GM23338 (cell line): ENCODE measurements at regions not wholly inside any gene's neighbourhood (a gene's known extent, or its start where the extent isn't known, plus 50 kb on each side); places are given as distances from the start of the nearest gene placed in this dataset.

Source experiments
- ATAC-seq: fragments of 200-7000 bp; cut with Tn5 transposase; 3 replicates; pipeline ENCODE4 v1.9.1; 2020
- DNase-seq: peaks from one replicate; pipeline ENCODE4 v3.0.0-alpha.2; 2015; ENCODE audit warnings: low spot score
- H2AFZ ChIP-seq: fragments of 200-600 bp; sonication (generic); 2 replicates; pipeline ENCODE4 v1.8.0; 2016; ENCODE audit warnings: antibody characterized with exemption, mild to moderate bottlenecking, moderate library complexity
- H3F3A ChIP-seq: fragments of 200-600 bp; sonication (generic); replicated peaks from 2 replicates; pipeline ENCODE4 v1.8.0; 2017; ENCODE audit warnings: antibody characterized with exemption, mixed run types, low read depth
- H3K27ac ChIP-seq: fragments of 200-600 bp; sonication (generic); 2 replicates; pipeline ENCODE4 v1.6.1; 2016; ENCODE audit warnings: low read depth
- H3K27me3 ChIP-seq: fragments of 200-600 bp; sonication (generic); 2 replicates; pipeline ENCODE4 v1.8.0; 2016; ENCODE audit warnings: mild to moderate bottlenecking, mixed run types, moderate library complexity; ENCODE audit not compliant: insufficient read depth
- H3K36me3 ChIP-seq: fragments of 200-600 bp; sonication (generic); 2 replicates; pipeline ENCODE4 v1.8.0; 2016; ENCODE audit warnings: mild to moderate bottlenecking; ENCODE audit not compliant: insufficient read depth
- H3K4me1 ChIP-seq: fragments of 200-600 bp; sonication (generic); 2 replicates; pipeline ENCODE4 v1.8.0; 2016; ENCODE audit warnings: mild to moderate bottlenecking, moderate library complexity; ENCODE audit not compliant: insufficient read depth
- H3K4me2 ChIP-seq: fragments of 200-600 bp; sonication (generic); 2 replicates; pipeline ENCODE4 v1.7.1; 2017; ENCODE audit warnings: mixed run types
- H3K4me3 ChIP-seq: fragments of 200-600 bp; sonication (generic); 2 replicates; pipeline ENCODE4 v1.6.1; 2016; ENCODE audit warnings: mixed run types
- H3K79me2 ChIP-seq: fragments of 200-600 bp; sonication (generic); replicated peaks from 2 replicates; pipeline ENCODE4 v1.8.0; 2017; ENCODE audit warnings: mild to moderate bottlenecking; ENCODE audit not compliant: insufficient read depth
- H3K9me2 ChIP-seq: fragments of 200-600 bp; sonication (generic); 2 replicates; pipeline ENCODE4 v1.8.0; 2017; ENCODE audit not compliant: insufficient read depth
- H4K20me1 ChIP-seq: fragments of 200-600 bp; sonication (generic); replicated peaks from 2 replicates; pipeline ENCODE4 v1.8.0; 2017; ENCODE audit warnings: mild to moderate bottlenecking; ENCODE audit not compliant: insufficient read depth
- H3K27ac Mint-ChIP-seq: 2 replicates; pipeline ENCODE4 v1.8.0; 2020; ENCODE audit warnings: inconsistent platforms, mild to moderate bottlenecking, moderate library complexity, mixed read lengths
- H3K27me3 Mint-ChIP-seq: 3 replicates; pipeline ENCODE4 v1.8.0; 2022; ENCODE audit warnings: low read depth, mild to moderate bottlenecking, moderate library complexity, mixed read lengths, inconsistent platforms; ENCODE audit not compliant: insufficient read depth, poor library complexity
- H3K36me3 Mint-ChIP-seq: 3 replicates; pipeline ENCODE4 v1.8.0; 2021; ENCODE audit warnings: low read depth, mild to moderate bottlenecking, inconsistent platforms, moderate library complexity, mixed read lengths
- H3K4me1 Mint-ChIP-seq: 3 replicates; pipeline ENCODE4 v1.8.0; 2020; ENCODE audit warnings: mild to moderate bottlenecking, inconsistent platforms, mixed read lengths
- H3K4me3 Mint-ChIP-seq: 3 replicates; pipeline ENCODE4 v1.8.0; 2021; ENCODE audit warnings: moderate library complexity, mild to moderate bottlenecking, inconsistent platforms, mixed read lengths
- H3K9me3 Mint-ChIP-seq: 3 replicates; pipeline ENCODE4 v1.8.0; 2020; ENCODE audit warnings: moderate library complexity, mild to moderate bottlenecking, inconsistent platforms, mixed read lengths
- CREB1 ChIP-seq: fragments of 250-450 bp; sonication (Bioruptor Pico); IDR thresholded peaks from 2 replicates; pipeline ENCODE4 v1.5.0; 2020; ENCODE audit warnings: low read depth, mild to moderate bottlenecking, moderate library complexity
- ETS1 ChIP-seq: IDR thresholded peaks from 2 replicates; pipeline ENCODE4 v1.6.1; 2016; ENCODE audit warnings: antibody characterized with exemption
- EZH2 ChIP-seq: fragments of 200-600 bp; sonication (generic); IDR thresholded peaks from one replicate; pipeline ENCODE4 v1.8.0; 2017; ENCODE audit warnings: antibody characterized with exemption, mild to moderate bottlenecking, low read depth; ENCODE audit not compliant: unreplicated experiment
- STAT1 ChIP-seq: IDR thresholded peaks from one replicate; pipeline ENCODE4 v1.6.1; 2016; ENCODE audit warnings: antibody characterized with exemption; ENCODE audit not compliant: unreplicated experiment
- ZNF462 ChIP-seq: fragments of 250-450 bp; sonication (Bioruptor Pico); IDR thresholded peaks from 2 replicates; pipeline ENCODE4 v1.5.0; 2020; ENCODE audit warnings: mild to moderate bottlenecking, moderate library complexity

- H4K20me1 ChIP-seq = no peaks in the 10 kb centered on the region
- Mint-ChIP-seq H3K36me3 (peaks cover 6% of the 10 kb centered on the region; the same call in 2 of the 3 replicates), H3K27me3 (peaks cover 8% of the 10 kb centered on the region), H3K4me3 (no peak overlapping the region), H3K9me3 (peaks cover 16% of the 10 kb centered on the region), H3K4me1 (peaks cover 17% of the 10 kb centered on the region), H3K27ac (no peak overlapping the region)
- H2AFZ ChIP-seq = no peak overlapping the region
- no peak overlapping the region for H3K27ac ChIP-seq
- H3K36me3 ChIP-seq = no peaks in the 10 kb centered on the region
- H3F3A ChIP-seq = no peaks in the 10 kb centered on the region
- H3K4me2 ChIP-seq = no peak overlapping the region
- no peak for ATAC-seq
- no peaks in the 10 kb centered on the region for H3K79me2 ChIP-seq
- H3K4me1 ChIP-seq = peaks cover 25% of the 10 kb centered on the region
- no peaks in the 10 kb centered on the region for H3K27me3 ChIP-seq
- H3K4me3 ChIP-seq = no peak overlapping the region
- DNase-seq = no peak
- TF ChIP-seq CREB1 (CRISPR knock-in tag) = no peak
- TF ChIP-seq ETS1 = no peak
- no peaks in the 10 kb centered on the region for H3K9me2 ChIP-seq
Observed at GRCh38 chr10:35704401-35704800, 62.3 kb upstream of the FZD8 start.

GRCh38 chr10:35700487-35700882 lies 58.4 kb upstream of the FZD8 start:
- ATAC-seq = peak; percentile 84
- H3K36me3 ChIP-seq = no peaks in the 10 kb centered on the region
- H3K36me3 Mint-ChIP-seq = no peaks in the 10 kb centered on the region
- no peaks in the 10 kb centered on the region for H4K20me1 ChIP-seq
- H3F3A ChIP-seq = no peaks in the 10 kb centered on the region
- H3K4me3 ChIP-seq = no peak overlapping the region
- peak; percentile 75 for DNase-seq
- H2AFZ ChIP-seq = no peak overlapping the region
- peak overlapping the region; percentile 60 for H3K4me2 ChIP-seq
- peaks cover 5% of the 10 kb centered on the region for H3K27me3 Mint-ChIP-seq
- no peak overlapping the region for H3K27ac ChIP-seq
- peaks cover 8% of the 10 kb centered on the region; the same call in 1 of the 2 replicates for H3K27me3 ChIP-seq
- no peaks in the 10 kb centered on the region for H3K9me3 Mint-ChIP-seq
- H3K4me3 Mint-ChIP-seq = no peak overlapping the region
- no peak for TF ChIP-seq STAT1
- TF ChIP-seq CREB1 (CRISPR knock-in tag) = no peak
- 0 out of 2 replicates have a peak, but pooled peaks have one; percentile 21 for TF ChIP-seq ZNF462 (CRISPR knock-in tag)
- no peak for TF ChIP-seq EZH2
- peaks cover 40% of the 10 kb centered on the region for H3K4me1 ChIP-seq
- H3K9me2 ChIP-seq = no peaks in the 10 kb centered on the region
- peaks cover 35% of the 10 kb centered on the region for H3K4me1 Mint-ChIP-seq
- H3K79me2 ChIP-seq = no peaks in the 10 kb centered on the region
- no peak overlapping the region for H3K27ac Mint-ChIP-seq
